T-helper 1 cell treated with Interleukin-12 subunit alpha and Interleukin-12 subunit beta and Interleukin-4 antibody, amounts not matched to agents 30 ng/mL and 1 ng/mL, for 36 hours (primary cell): ENCODE measurements at regions not wholly inside any gene's neighbourhood (a gene's known extent, or its start where the extent isn't known, plus 50 kb on each side); places are given as distances from the start of the nearest gene placed in this dataset.

Source experiments
- intact Hi-C: fragments of 100-400 bp; cut with micrococcal nuclease; formaldehyde crosslinking; loops from one replicate; pipeline ENCODE4 v1.15.1; 2024

DNA sequence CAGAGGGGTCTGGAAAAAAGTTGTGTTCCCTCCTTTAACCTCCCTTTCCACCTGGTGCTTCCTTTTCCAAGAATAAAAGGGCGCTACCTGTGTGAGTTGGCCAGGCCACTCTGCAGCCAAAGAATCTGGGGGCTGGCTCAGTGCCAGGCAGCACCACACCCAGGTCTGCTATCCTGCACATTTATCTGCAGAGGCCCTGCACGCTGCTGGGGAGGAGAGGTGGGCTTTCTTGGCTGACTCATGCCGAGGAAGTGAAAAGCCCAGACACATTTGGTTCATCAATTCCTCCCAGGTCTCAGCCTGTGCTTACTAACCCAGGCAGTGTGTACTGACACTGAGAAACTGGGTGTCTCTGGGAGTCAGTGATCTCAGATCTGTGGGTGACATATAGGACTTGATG is 79.8 kb upstream of the F3 start:
- intact Hi-C loops, result no loop called here

DNA sequence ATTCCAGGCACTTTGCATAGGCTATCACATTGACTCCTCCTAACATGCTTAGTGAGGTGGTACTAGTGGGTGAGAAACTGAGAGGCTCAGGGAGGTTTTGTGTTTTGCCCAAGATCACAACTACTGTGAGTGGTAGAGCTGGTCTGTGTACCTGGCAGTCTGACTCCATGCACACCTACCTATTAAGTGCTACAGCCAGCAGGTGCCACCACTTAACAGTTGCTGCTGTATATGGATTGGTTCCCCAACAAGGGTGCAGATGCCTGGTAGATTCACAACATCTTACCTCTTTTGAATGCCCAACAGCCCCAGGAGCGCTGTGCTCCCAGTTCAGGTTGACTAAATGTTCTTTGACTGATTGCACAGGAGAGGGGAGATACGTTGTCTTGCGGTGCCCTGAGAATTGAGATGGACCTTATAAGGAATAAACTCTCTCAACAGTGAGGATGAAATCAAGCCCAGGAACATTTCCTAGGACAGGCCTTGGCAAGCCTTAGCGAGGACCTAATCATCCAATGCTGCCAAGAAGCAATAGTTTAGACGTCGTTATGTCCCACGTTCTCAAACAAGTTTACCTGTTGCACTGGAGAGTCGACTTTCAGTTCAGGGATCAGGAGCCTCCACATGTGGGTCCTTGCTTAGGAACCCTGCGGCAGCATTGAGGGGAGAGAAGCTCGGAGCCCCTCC is 78.9 kb upstream of the F3 start:
- intact Hi-C loops, result no loop called here

DNA sequence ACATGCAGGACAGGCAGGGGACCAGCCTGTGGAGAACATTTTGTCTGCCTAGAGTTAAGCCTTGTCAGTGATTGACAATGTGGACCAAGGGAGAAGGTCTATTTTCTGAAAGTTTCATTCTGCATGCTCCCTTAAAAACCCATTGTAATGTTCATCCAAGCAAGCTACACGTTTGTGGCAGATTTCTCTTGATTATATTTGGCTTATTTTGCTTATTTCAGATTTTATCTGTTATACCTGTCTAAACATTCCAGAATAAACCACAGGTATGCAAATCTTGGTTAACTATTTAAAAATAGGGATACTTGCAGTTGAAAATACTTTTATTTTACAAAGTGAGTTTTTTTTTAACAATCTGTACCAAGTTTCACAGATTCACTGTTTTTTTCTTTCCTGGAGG is 78.2 kb upstream of the F3 start:
- intact Hi-C loops, result no loop called here

DNA sequence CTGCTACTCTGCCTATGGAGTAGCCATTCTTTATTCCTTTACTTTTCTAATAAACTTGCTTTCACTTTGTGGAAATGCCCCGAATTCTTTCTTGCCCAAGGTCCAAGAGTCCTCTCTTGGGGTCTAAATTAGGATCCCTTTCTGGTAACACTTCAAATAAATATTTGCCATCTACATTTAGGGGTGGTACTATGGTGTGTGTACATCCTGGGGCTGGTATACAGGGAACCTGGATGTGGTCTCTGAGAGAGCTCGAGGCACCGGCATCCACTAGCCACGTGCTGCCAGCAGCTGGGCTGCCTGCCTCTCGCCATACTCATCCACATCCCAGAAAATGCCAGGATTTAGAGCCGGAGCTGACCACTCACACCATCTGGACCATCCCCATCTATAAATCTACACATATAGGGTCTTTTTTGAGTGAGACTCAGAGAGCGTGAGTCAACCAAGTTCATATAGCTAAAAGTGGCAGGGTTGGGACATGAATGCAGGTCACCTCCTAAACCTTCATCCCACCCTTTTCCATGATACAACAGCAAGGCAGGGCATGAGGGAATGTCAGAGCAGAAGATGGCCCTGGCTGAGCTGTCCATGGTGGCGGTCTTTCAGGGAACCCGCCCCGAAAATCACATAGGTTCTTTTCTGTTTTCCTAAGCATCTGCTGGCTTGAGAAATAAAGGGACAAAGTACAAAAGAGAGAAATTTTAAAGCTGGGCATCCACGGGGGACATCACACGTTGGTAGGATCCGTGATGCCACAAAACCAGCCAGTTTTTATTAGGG is 76.6 kb upstream of the F3 start:
- intact Hi-C loops, result no loop called here

DNA sequence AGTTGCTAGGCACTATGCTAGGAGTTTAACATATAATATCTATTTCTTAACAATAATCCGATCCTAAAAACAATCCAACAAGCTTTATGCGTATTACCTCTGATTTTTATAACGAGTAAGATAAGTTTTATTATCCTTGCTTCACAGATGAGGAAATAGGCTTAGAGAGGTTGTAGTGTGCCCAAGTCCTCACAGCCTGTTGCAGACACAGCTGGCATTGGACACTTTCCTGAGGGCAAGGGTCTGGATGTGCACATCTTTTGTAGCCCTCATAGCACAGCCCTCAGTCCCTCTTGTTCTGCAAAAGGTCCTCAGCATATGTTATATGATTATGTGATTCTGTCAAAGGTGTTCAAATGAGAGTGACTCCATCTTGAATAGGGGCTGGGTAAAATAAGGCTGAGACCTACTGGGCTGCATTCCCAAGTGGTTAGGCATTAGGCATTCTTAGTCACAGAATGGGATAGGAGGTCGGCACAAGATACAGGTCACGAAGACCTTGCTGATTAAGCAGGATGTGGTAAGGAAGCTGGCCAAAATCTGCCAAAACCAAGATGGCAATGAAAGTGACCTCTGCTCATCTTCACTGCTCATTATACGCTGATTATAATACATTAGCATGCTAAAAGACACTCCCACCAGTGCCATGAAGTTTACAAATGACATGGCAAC is 75.7 kb upstream of the F3 start:
- intact Hi-C loops, result no loop called here

DNA sequence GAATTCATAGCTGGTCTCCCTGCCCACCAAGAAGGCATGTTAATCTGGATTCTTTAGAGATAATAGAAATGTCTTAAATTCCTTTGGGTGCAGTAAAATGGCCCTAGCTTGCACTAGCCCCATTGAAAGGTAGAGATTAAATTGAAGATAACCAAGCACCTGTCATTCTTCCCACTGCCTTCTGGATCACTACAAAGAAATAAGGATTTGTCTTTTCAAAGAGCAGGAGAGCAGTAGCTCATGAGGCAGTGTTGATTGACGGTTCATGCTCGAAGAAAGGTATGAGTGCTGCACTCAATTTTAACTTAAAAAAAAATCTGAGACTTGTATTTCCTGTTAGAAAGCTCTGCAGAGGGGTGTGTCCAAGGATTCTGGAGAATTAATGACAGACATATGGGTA is 74.9 kb upstream of the F3 start:
- intact Hi-C loops, result no loop called here

DNA sequence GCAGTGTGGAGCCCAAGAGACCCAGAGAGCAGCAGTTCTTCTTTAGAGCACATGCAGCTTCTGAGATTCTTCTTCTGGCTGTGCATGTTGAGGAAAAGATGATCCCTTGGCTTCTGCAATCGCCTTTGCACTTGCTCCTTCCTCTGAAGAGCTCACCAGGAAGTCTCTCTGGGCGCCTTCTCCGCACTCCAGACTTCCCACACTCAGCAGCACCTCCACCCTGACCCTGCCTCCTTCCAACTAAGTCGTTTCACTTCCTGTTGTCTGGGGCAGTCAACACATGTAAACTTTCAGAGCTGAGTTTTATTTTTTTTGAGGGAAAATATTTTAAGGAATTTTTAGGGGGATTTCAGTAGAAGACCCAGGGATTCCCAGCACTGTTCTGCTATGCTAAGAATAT is 73.4 kb upstream of the F3 start:
- intact Hi-C loops, result no loop called here

DNA sequence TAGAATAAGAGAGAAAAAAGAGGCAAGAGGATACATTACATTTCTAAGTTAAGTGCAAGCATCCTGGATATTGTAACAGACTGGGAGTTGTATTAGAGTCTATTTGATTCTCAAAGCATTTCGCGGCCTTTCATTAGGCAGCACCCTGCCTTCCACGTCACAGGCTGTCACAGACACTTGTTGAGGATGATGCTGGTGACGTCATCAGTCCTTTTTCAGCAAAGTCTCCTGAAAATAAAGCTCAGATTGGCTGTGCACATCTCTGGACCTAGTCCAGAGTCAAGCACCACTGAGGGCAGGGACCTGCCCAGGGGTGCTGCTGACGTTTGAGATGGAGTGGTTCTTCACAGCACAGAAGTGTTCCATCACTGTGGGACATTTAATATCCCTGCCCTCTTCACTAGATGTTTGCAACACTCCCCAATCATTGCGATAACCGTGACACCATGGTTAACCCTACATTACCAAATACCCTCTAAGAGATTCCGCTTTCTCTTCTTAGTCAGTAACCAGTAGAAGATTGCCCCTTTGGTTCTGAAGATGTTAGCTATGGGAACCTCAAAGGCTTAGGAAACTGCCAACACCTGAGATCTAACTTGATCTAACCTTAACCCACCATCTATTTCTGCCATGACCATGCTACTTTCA is 72.7 kb upstream of the F3 start:
- intact Hi-C loops, result no loop called here

DNA sequence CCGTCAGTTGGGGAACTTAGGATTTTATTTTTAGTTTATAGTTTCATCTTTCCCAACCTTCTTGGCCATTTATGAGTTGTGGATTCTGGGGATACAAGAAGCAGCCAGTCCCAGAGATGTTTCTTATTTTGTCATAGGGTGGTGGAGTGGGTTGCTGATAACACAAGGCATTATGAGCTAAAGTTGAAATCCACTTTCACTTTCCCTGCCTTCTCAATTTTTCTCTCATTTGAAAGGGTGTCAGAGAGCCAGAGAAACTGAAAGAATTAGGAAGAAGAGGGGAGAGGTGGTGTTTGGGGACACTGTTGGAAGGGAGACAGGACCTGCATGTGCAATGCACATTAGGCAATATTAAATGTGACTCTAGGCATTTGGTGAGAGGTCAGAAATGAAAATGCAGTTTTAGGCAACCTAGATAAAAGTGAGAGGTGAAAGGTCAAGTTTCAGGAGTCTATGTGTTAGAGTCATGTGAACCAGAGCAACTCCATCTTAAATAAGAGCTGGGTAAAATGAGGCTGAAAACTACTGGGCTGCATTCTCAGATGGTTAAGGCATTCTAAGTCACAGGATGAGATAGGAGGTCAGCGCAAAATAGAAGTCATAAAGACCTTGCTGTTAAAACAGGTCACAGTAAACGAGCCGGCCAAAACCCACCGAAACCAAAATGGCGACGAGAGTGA is 71.1 kb upstream of the F3 start:
- intact Hi-C loops, result no loop called here

DNA sequence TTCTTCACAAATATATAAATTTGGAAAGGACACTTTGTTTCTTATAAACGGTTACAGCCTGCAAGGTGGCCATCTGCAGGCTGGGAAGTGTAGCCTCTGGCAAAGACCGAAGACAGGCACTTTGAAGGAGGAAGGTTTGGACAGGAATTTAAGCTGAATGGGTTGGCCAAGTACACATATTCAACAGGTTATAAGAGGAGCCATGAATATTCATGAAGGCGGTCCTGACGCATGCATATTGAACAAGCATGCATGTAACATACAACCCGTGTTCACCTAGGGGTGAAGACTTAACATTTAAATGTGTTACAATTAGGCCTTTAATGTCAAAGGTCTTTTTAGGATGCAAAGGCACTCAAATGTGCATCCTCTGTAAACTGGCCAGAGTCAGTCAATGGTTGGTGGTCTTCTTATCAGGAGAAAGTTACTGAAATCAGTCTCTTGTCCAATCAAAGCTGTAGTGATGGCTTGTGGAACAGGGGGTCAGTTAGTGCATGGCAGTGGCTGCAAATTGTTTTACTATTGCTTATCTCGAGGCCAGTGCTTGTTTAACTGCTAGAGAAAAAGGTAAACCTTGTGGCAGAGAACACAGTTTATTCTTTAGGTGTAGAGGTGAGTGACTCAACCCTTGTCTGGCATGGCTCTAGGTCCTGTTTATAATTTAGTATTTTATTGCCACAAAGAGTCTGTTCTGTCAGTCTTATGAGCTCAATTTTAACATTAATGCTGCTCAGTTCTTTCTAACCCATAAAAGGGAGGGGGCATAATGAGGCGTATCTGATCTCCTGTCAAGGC is 70.3 kb upstream of the F3 start:
- intact Hi-C loops, result no loop called here

DNA sequence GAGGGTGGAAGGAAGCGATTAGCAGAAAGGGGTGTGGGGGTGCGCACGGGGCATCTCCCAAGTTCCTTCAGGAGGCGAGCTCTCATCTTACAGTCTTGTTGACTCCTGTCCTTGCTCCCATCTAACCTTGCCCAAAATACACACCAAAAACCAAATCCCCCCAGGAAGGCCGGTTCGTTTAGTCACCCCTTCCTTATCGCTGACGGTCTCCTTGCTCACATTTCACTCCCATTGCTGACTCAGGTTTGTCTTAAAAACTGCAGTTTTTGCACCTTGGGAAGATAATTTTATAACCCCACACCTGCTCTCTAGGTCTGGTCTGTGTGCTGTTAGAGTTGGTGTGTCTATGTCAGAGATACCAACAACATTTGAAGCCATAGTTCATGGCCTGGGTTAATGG is 68.1 kb upstream of the F3 start:
- intact Hi-C loops, result loop anchor here (10.0 kb wide), 1 partner anchor 705 kb away; the partner anchor contains the start of gene GCLM

DNA sequence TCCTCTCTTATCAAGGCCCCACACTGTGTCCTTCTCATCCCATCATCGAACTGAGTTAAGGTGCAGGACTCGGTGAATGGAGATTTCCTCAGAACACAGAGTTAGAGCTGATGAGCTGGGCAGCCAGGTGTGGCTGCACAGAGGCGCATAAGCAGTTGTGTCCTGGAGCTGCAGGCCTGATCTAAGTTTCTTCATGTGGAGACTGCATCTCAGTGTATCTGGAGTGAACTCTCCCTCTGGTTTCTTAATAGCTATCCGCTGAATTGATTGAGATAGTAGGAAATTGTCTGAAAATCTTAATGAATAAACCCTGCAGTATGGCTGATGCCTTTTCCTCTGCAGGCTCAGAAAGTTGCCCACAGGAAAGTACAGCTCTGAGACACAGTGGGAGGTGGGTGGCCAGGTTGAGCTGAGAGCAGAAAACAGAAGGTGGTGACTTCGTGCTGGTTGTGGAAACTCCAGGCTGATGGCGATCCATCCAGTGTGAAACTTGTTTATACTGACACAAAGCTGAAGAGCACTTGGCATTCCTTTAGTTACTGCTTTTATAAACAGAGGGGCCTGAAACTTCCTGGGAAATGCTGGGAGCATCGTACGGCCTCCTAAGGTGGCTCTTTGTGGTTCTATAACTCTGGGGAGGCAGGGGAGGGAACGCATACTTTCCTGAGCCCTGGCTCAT is 67.4 kb upstream of the F3 start:
- intact Hi-C loops, result loop anchor here (10.0 kb wide), 1 partner anchor 704 kb away; the partner anchor contains the start of gene GCLM

DNA sequence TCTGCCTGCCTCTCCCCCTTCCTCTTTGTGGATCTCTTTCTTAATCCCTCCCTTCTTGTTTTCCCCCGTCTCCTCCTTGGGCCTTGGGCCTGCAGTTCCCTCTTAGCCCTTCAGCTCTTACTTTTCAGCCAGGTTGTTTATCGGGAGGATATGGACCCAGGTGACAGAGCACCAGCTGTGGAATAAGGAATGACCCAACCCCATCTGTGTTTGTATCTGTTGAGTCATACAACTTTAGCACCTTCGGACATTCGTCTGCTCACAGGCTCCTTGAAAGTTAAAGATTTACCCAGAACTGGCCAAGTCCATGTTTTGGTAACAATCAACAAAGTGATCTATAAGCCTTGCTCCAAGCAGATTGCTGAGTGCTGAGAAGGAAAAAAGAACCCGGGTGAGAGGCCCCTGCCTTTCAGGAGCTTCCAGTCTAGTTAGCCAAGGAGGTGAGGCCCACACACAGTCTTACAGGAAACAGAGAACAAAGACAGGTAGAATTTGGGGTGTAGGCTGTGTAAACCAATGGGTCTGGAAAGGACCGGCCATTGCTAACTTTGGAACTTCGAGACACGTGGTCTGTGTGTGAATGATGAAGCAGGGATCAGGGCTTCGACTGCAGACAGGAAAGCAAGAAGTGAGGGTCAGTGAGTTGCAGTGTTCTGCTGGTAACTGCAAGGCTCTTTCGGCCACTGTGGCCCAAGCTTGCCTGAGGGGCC is 66.7 kb upstream of the F3 start:
- intact Hi-C loops, result loop anchor here (10.0 kb wide), 1 partner anchor 703 kb away; the partner anchor contains the start of gene GCLM

DNA sequence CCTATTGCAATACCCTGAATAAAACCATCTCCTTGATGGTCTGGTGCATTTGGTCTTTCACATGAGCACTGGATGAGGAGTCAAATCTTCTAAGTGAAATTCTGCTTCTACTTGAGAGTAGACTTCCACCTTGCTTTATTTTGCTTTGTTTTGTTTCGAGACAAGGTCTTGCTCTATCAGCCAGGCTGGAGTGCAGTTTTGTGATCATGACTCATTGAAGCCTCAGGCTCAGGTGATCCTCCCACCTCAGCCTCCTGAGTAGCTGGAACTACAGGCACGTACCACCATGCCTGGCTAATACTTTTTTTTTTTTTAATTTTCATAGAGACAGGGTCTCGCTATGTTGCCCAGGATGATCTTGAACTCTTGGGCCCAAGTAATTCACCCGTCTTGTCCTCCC is 65.8 kb upstream of the F3 start:
- intact Hi-C loops, result loop anchor here (10.0 kb wide), 1 partner anchor 703 kb away; the partner anchor contains the start of gene GCLM

DNA sequence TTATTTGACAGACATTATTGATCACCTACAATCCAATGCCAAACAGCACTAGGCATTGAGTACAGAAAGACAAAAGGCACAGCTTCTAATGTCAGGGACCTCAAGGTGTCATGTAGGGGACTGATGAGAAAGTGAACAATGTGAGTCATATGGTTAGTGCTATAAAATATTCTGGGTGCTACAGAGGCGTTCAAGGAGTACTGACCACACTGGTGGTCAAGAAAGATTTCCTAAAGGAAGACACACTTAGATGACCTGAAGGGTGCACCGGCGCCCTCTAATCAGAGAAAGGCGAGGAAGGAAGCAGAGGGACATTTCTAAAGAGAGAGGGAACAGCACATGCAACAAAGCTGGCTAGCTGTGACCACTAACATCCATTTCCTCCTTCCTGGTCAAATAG is 64.9 kb upstream of the F3 start:
- intact Hi-C loops, result loop anchor here (10.0 kb wide), 1 partner anchor 702 kb away; the partner anchor contains the start of gene GCLM

DNA sequence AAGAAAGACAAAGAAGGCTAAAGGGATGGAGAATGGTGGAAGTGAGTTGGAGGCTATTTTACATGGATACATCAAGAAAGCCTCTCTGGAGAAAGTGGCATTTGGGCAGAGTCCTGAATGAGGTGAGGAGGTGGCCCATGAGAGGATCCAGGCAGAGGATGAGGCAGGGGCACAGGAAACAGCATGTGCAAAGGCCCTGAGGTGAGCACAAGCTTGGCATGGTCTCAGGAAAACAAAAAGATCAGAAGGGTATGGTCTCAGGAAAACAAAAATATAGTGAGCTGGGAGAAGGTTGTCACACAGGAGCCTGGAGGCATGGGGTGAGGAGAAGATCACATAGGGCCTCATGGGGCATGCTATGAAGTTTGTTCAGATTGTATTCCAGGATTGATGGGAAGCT is 62.1 kb upstream of the F3 start:
- intact Hi-C loops, result loop anchor here (2.0 to 10.0 kb wide), 5 partner anchors 61 to 699 kb away; partner anchors contain the start of genes ABCD3 and GCLM

DNA sequence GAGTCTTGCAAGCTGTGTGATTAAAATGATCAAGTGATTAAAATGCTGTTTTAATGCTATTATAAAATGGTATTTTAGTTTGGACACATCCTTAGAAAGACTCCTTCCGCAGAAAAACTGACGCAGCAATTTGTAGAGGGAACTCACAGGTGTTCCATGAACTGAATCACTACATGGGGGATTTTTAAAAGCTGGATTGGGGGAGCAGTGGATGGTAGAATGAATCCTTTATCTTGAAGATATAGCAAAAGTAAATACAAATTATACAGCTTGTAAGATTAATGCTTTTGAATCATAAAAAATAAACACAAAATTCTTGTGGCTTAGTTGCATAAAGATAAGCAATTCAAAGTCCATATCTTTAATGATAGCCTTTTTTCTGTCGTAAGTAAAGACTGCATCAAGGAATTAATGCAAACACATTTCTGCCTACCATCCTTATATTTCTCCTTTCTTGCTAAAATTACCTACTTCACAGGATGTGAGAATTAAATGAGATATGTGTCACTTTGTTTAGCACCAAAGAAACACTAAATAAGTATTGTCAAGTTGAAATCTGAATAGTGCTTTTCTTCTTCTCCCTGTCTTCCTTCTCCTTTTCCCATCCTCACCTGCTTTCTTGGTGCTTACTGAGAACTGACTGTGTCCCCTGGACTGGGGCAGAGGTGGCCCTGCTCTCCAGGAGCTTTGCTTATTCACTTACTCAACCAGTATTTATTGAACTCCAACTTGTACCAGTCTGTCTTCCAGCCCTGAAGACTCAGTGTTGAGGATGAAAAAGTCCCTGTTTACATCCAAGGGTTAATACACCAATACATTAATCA is 61.5 kb upstream of the F3 start:
- intact Hi-C loops, result loop anchor here (1.0 to 10.0 kb wide), 6 partner anchors 60 to 698 kb away; partner anchors contain the start of genes ABCD3 and GCLM

DNA sequence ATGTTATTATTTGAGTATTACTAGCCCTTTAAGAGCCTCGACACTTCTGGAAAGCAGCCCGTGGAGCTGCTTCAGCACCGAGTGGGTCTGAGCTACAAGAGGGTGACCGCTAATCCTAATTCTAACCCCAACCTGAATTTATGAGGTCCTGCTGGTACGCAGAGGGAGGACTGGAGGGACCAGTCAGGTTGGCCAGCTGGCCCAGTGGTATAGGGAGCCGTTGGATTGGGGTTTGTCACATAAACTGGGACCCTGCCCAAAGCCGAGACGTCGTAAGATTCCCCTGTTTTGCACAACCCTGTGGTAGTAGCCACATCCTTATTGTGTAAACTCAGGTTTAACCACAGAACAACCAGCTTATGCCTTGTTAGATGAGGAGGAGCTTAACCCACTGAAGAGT is 60.8 kb upstream of the F3 start:
- intact Hi-C loops, result loop anchor here (1.0 to 10.0 kb wide), 6 partner anchors 60 to 698 kb away; partner anchors contain the start of genes ABCD3 and GCLM
